AG10803 (cell line): ENCODE measurements at regions not wholly inside any gene's neighbourhood (a gene's known extent, or its start where the extent isn't known, plus 50 kb on each side); places are given as distances from the start of the nearest gene placed in this dataset.
A peak's percentile ranks its signal among the peaks of the same experiment; 100 is the strongest.
"Not testable (repeated sequence)": the region's sequence is repeated elsewhere in the genome, so short reads cannot be mapped to it uniquely, and the experiment has no call there.

Experiments
- DNase-seq: peaks from one replicate; pipeline ENCODE4 v3.0.0; 2010; ENCODE audit warnings: low read depth
- H3K4me3 ChIP-seq: 2 replicates; pipeline ENCODE4 v1.5.1; 2011; ENCODE audit warnings: mild to moderate bottlenecking, low read length, control low read depth
- TF ChIP-seq, protein P1 (sequence below): conservative IDR thresholded peaks from 2 replicates; pipeline ENCODE4 v1.5.1; 2011; ENCODE audit warnings: mild to moderate bottlenecking, low read length, control low read depth, inconsistent platforms

DNA sequence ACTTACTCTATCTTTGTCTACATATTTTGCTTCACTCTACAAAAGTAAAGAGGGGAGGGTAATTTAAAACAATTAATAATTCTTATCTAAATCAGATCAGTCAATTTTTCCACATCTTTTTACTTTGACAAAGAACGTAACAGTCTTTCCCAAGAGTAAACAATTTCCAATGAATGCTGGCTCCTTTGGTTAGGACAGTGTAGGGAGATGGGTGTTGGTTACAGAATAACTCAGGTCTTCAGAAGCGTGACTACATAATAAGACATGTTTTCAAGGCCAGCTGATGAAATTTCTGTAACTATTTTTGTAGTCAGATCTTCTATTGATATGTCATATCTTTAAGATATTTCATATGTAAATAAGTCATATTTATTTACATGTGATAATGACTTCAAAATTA, 183.0 kb upstream of the CAND1 start:
- no peak overlapping the region for H3K4me3 ChIP-seq
- TF ChIP-seq, protein P1, sequence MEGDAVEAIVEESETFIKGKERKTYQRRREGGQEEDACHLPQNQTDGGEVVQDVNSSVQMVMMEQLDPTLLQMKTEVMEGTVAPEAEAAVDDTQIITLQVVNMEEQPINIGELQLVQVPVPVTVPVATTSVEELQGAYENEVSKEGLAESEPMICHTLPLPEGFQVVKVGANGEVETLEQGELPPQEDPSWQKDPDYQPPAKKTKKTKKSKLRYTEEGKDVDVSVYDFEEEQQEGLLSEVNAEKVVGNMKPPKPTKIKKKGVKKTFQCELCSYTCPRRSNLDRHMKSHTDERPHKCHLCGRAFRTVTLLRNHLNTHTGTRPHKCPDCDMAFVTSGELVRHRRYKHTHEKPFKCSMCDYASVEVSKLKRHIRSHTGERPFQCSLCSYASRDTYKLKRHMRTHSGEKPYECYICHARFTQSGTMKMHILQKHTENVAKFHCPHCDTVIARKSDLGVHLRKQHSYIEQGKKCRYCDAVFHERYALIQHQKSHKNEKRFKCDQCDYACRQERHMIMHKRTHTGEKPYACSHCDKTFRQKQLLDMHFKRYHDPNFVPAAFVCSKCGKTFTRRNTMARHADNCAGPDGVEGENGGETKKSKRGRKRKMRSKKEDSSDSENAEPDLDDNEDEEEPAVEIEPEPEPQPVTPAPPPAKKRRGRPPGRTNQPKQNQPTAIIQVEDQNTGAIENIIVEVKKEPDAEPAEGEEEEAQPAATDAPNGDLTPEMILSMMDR: no peak
- DNase-seq: no peak

DNA sequence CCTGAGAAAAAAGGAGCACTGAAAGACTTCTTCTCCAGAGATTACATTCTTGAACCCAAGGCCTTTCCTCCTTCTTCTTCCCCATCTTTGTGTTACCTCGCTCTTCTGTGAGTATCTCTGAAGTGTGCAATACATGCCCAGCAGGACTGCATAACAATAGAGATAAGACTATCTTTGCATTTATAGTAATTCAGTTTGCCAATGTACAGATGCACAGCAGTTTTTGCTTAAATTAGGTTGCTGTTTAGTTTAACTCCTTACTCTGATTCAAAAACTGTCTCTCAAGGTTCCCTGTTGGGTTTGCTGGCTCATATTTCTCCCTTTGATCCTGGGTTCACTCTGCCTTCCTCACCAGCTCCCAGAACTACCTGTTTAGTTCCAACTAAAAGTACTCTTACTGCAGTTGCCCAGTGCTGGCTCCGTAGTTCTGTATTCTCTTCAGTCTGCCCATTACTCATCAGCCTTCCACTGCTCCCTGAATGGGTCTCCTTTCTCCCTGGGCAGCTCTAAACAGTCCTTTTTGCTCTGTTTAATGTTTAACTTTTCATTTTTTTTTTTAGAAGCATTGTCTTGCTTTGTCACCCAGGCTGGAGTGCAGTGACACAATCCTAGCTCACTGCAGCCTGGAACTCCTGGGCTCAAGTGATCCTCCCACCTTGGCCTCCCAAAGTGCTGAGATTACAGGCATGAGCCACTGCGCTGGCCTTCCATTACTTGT, 180.6 kb upstream of the CAND1 start:
- no peak overlapping the region for H3K4me3 ChIP-seq
- TF ChIP-seq, protein P1: no peak
- DNase-seq: no peak

DNA sequence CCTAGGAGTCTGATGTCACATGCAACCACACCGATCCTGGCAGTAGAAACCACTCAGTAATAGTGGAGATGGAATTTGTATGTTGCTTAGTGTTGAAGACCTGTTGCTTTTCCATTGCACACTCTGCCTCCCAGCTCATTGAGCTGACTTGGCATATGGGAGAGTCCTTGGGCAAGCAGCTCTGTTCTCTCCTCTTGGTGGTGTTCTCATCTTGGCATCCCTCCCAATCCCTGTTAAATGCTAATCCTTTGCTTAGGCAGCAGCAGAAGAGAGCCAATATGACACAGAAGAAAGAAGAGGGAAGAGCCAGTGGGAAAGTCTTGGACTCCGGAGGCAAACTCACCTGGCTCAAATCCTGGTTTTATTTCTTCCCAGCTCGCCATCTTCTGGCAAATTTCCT, 178.0 kb upstream of the CAND1 start:
- TF ChIP-seq, protein P1: no peak
- H3K4me3 ChIP-seq: no peak overlapping the region
- no peak for DNase-seq

DNA sequence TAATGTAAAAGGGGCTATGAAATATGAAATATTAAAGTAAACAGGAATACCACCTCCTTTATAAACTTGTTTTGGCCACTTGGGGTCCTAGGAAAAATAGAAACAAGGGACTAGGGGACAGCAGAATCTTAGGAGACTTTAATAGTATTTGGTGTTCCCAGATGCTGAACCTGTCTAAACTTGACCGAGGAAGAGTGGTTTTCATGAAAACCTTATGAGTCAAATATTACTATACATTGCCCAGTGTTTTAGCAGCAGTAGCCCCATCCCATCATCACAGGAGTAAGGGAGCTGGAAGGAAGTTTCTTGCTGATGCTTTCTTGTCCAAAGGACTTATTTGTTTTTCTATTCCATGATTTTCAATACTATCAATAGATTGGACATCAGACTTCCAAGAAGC, 177.5 kb upstream of the CAND1 start:
- no peak overlapping the region for H3K4me3 ChIP-seq
- DNase-seq: no peak
- TF ChIP-seq, protein P1: no peak

DNA sequence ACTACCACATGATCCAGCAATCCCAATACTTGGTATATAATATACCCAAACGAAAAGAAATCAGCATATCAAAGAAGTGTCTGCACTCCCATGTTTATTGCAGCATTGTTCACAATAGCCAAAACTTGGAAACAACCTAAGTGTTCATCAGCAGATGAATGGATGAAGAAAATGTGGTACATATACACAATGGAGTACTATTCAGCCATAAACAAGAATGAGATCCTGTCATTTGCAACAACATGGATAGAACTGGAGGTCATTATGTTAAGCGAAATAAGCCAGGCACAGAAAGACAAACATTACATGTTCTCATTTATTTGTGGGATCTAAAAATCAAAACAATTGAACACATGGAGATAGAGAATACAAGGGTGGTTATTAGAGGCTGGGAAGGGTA, 176.2 kb upstream of the CAND1 start:
- DNase-seq, H3K4me3 ChIP-seq: not testable (repeated sequence)

DNA sequence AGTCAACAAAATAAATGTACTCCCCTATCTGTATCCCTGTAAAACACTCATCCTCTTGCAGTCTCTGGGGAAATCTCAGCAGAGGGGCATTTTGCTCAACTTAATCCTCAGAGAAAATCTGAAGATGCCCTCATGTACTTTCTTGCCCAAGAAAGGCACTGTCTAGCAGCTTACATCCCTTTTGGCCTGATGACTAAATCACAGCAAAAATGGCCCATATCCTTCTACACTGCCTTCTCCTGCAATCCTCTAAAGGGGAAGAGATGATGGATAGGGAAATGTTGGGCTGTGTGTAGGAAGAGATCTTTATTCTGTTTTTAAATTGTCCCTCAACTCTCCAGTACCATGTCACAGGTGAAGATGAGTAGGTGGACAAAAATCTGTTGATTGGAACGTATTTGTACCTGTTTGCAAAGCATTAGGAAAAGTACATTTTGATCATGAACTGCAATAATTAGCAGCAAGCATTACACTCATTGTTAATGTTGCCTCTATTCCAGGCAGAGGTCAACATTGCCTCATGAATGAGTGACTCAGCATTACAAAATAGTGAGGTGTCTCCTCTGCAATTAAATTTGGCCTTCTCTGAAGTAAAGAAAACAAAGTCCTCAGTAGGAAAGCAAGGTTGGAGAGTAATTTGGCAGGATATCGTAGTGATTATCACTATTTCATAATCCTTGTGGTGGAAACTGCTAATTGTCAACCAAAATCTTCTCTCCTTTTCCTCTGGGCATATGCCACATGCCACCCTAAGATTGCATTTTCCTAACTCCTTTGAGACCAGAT, 172.4 kb upstream of the CAND1 start:
- TF ChIP-seq, protein P1: no peak
- no peak overlapping the region for H3K4me3 ChIP-seq
- peak; percentile 12 for DNase-seq

DNA sequence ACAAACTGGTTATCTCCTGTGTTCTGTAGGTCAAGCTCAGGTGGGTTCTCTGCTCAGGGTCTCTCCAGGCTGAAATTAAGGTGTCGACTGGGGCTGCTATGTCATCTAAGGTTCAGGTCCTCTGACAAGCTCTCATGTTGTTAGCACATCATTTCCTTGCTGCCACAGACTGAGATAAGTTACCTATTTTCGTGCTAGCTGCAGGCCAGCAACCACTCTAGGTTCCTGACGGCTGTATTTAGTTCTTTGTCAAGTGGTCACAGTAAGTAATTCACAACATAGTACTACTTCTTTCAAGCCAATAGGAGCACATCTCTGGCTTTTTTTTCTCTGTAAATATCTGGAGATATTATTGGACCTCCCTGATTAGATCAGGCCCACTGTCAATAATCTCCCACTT, 169.3 kb upstream of the CAND1 start:
- no peak overlapping the region for H3K4me3 ChIP-seq
- TF ChIP-seq, protein P1: no peak
- no peak for DNase-seq
